PC-9 (cell line): ENCODE measurements at regions not wholly inside any gene's neighbourhood (a gene's known extent, or its start where the extent isn't known, plus 50 kb on each side); places are given as distances from the start of the nearest gene placed in this dataset.

Experiments used
- BruUV-seq: library from RNA; stranded (reverse); fragments of 400-500 nt; replicated peaks from 2 replicates; lab custom pipeline; 2021; lab: Mats Ljungman, UMichigan
- CTCF ChIA-PET: fragments of 300-600 bp; sonication (Branson Sonifier 250); formaldehyde crosslinking; loops from one replicate; lab custom pipeline; 2022; ENCODE audit warnings: antibody characterized with exemption; lab: Charles Lee
- POLR2A ChIA-PET: fragments of 300-600 bp; sonication (Branson Sonifier 250); formaldehyde crosslinking; loops from one replicate; lab custom pipeline; 2022; ENCODE audit warnings: antibody characterized with exemption; ENCODE audit not compliant: unreplicated experiment; lab: Charles Lee
- DNase-seq, 2 experiments: peaks; one replicate each; pipeline versions ENCODE4 v3.0.0 to v3.0.0-alpha.2; 2015 to 2022; ENCODE audit warnings: mixed read lengths in 1 of 2
- H2AFZ ChIP-seq: fragments of 200-600 bp; sonication (generic); 2 replicates; pipeline ENCODE4 v1.8.1; 2017; ENCODE audit warnings: antibody characterized with exemption
- H3F3A ChIP-seq: fragments of 200-600 bp; sonication (generic); 2 replicates; pipeline ENCODE4 v1.8.1; 2017; ENCODE audit warnings: antibody characterized with exemption, mild to moderate bottlenecking, low read depth; ENCODE audit not compliant: insufficient read depth
- H3K27ac ChIP-seq: fragments of 200-600 bp; sonication (generic); 2 replicates; pipeline ENCODE4 v1.6.1; 2016; ENCODE audit warnings: mixed run types
- H3K27me3 ChIP-seq: fragments of 200-600 bp; sonication (generic); 2 replicates; pipeline ENCODE4 v1.6.1; 2016; ENCODE audit warnings: low read depth, mixed run types; ENCODE audit not compliant: insufficient read depth
- H3K36me3 ChIP-seq: fragments of 200-600 bp; sonication (generic); 2 replicates; pipeline ENCODE4 v1.6.1; 2016; ENCODE audit warnings: low read depth, mixed run types
- H3K4me1 ChIP-seq: fragments of 200-600 bp; sonication (generic); replicated peaks from 2 replicates; pipeline ENCODE4 v1.6.1; 2016; ENCODE audit warnings: mixed run types; ENCODE audit not compliant: insufficient read depth
- H3K4me2 ChIP-seq: fragments of 200-600 bp; sonication (generic); 2 replicates; pipeline ENCODE4 v1.6.1; 2017; ENCODE audit warnings: mixed run types
- H3K4me3 ChIP-seq: fragments of 200-600 bp; sonication (generic); 2 replicates; pipeline ENCODE4 v1.6.1; 2016; ENCODE audit warnings: mixed run types
- H3K79me2 ChIP-seq: fragments of 200-600 bp; sonication (generic); 2 replicates; pipeline ENCODE4 v1.6.1; 2017; ENCODE audit warnings: low read depth, mixed run types
- H3K9me2 ChIP-seq: fragments of 200-600 bp; sonication (generic); 2 replicates; pipeline ENCODE4 v1.8.1; 2017; ENCODE audit warnings: mild to moderate bottlenecking; ENCODE audit not compliant: insufficient read depth
- H3K9me3 ChIP-seq: fragments of 200-600 bp; sonication (generic); 2 replicates; pipeline ENCODE4 v1.8.1; 2016; ENCODE audit warnings: low read depth; ENCODE audit not compliant: insufficient read depth
- H4K20me1 ChIP-seq: fragments of 200-600 bp; sonication (generic); 2 replicates; pipeline ENCODE4 v1.8.1; 2017; ENCODE audit not compliant: insufficient read depth
- CTCF ChIP-seq: fragments of 200-600 bp; sonication (generic); conservative IDR thresholded peaks from 2 replicates; pipeline ENCODE4 v1.6.1; 2017; ENCODE audit warnings: mixed run types, antibody characterized with exemption, mild to moderate bottlenecking, moderate library complexity
- EZH2 ChIP-seq: fragments of 200-600 bp; sonication (generic); IDR thresholded peaks from 2 replicates; pipeline ENCODE4 v1.8.0; 2017; ENCODE audit warnings: antibody characterized with exemption, low read depth
- intact Hi-C: fragments of 100-400 bp; cut with micrococcal nuclease; formaldehyde crosslinking; loops from one replicate; pipeline ENCODE4 v1.10.0; 2022; ENCODE audit not compliant: unreplicated experiment

- no peaks in the 10 kb centered on the region for H3F3A ChIP-seq
- TF ChIP-seq EZH2, result no peak
- no peak for TF ChIP-seq CTCF
- no peaks in the 10 kb centered on the region for H3K9me3 ChIP-seq
- H4K20me1 ChIP-seq, result no peaks in the 10 kb centered on the region; the same call in 1 of the 2 replicates
- H3K27ac ChIP-seq, result no peak overlapping the region
- H3K4me1 ChIP-seq, result no peaks in the 10 kb centered on the region
- H2AFZ ChIP-seq, result no peak overlapping the region
- H3K4me2 ChIP-seq, result no peak overlapping the region
- H3K79me2 ChIP-seq, result no peaks in the 10 kb centered on the region
- no TSS peak for BruUV-seq
- ChIA-PET POLR2A (no interaction called here), CTCF (no interaction called here)
- no peaks in the 10 kb centered on the region for H3K27me3 ChIP-seq
- H3K4me3 ChIP-seq, result no peak overlapping the region
- H3K9me2 ChIP-seq, result no peaks in the 10 kb centered on the region
- intact Hi-C loops, result no loop called here
- DNase-seq, result no peak
- no peaks in the 10 kb centered on the region for H3K36me3 ChIP-seq
These were observed 248.2 kb downstream of the C12orf42 start for GRCh38 chr12:103247531-103247930.

- no peaks in the 10 kb centered on the region for H3K9me3 ChIP-seq
- POLR2A ChIA-PET, result no interaction called here
- TF ChIP-seq CTCF (no peak), EZH2 (no peak)
- no peaks in the 10 kb centered on the region for H3F3A ChIP-seq
- no peak overlapping the region for H3K4me2 ChIP-seq
- H4K20me1 ChIP-seq, result no peaks in the 10 kb centered on the region; the same call in 1 of the 2 replicates
- H3K9me2 ChIP-seq, result no peaks in the 10 kb centered on the region
- H3K4me3 ChIP-seq, result no peak overlapping the region
- intact Hi-C loops, result no loop called here
- no peaks in the 10 kb centered on the region for H3K4me1 ChIP-seq
- no peaks in the 10 kb centered on the region for H3K36me3 ChIP-seq
- CTCF ChIA-PET, result no interaction called here
- H3K27ac ChIP-seq, result no peak overlapping the region
- no TSS peak for BruUV-seq
- DNase-seq, result no peak
- no peaks in the 10 kb centered on the region for H3K79me2 ChIP-seq
- H3K27me3 ChIP-seq, result no peaks in the 10 kb centered on the region
- H2AFZ ChIP-seq, result no peak overlapping the region
These were observed 246.2 kb downstream of the C12orf42 start for GRCh38 chr12:103249607-103250006.

GRCh38 chr12:103250487-103250886, 245.3 kb downstream of the C12orf42 start:
- Histone ChIP-seq H3K4me3 (no peak overlapping the region), H3K27ac (no peak overlapping the region), H2AFZ (no peak overlapping the region), H3K9me2 (no peaks in the 10 kb centered on the region), H3K27me3 (peaks cover 5% of the 10 kb centered on the region; the same call in 1 of the 2 replicates), H3K36me3 (no peaks in the 10 kb centered on the region), H3F3A (no peaks in the 10 kb centered on the region), H3K79me2 (no peaks in the 10 kb centered on the region), H3K4me2 (no peak overlapping the region), H4K20me1 (no peaks in the 10 kb centered on the region; the same call in 1 of the 2 replicates), H3K9me3 (no peaks in the 10 kb centered on the region), H3K4me1 (no peaks in the 10 kb centered on the region)
- CTCF ChIA-PET, result no interaction called here
- POLR2A ChIA-PET, result no interaction called here
- BruUV-seq, result no TSS peak
- intact Hi-C loops, result no loop called here
- DNase-seq, result no peak
- no peak for TF ChIP-seq CTCF
- TF ChIP-seq EZH2, result no peak
